ENCODE measurements at regions not wholly inside any gene's neighbourhood (a gene's known extent, or its start where the extent isn't known, plus 50 kb on each side); places are given as distances from the start of the nearest gene placed in this dataset.

- TF ChIP-seq POLR2AphosphoS5 (IDR thresholded peaks at IDR 0.05; ENCODE audit: insufficient read depth, low read depth, low read length) (no peak), CTCF (IDR thresholded peaks at IDR 0.05; ENCODE audit: extremely low read depth in 1 of 2, insufficient read depth in 1 of 2, low read depth in 1 of 2, low read length in 2 of 2) (no peak), MAX (IDR thresholded peaks at IDR 0.05; ENCODE audit: insufficient read depth, insufficient read length) (no peak), EZH2 (IDR thresholded peaks at IDR 0.05; ENCODE audit: borderline replicate concordance, low read depth, low read length, severe bottlenecking) (no peak), POLR2A (IDR thresholded peaks at IDR 0.05; ENCODE audit: low read depth, low read length) (no peak), MYC (IDR thresholded peaks at IDR 0.05; ENCODE audit: low read depth, low read length) (no peak), FOS (IDR thresholded peaks at IDR 0.05; ENCODE audit: borderline replicate concordance, insufficient read depth, low read length) (no peak), JUN (IDR thresholded peaks at IDR 0.05; ENCODE audit: borderline replicate concordance, insufficient read depth, insufficient read length, low read depth) (no peak)
These were observed 294.0 kb upstream of the AKR1E2 start for GRCh38 chr10:4532011-4532410.
